22Rv1 (cell line): ENCODE measurements at regions not wholly inside any gene's neighbourhood (a gene's known extent, or its start where the extent isn't known, plus 50 kb on each side); places are given as distances from the start of the nearest gene placed in this dataset.

Source experiments
- H3K27ac ChIP-seq: fragments of 450-650 bp; 2 replicates; pipeline ENCODE4 v1.5.1; 2017
- ZFX ChIP-seq: fragments of 450-650 bp; IDR thresholded peaks from 2 replicates; pipeline ENCODE4 v1.6.1; 2017; ENCODE audit warnings: antibody characterized with exemption, borderline replicate concordance
- TF ChIP-seq, protein P1 (sequence below): fragments of 450-650 bp; IDR thresholded peaks from 2 replicates; pipeline ENCODE4 v1.5.1; 2017; ENCODE audit warnings: mild to moderate bottlenecking

DNA sequence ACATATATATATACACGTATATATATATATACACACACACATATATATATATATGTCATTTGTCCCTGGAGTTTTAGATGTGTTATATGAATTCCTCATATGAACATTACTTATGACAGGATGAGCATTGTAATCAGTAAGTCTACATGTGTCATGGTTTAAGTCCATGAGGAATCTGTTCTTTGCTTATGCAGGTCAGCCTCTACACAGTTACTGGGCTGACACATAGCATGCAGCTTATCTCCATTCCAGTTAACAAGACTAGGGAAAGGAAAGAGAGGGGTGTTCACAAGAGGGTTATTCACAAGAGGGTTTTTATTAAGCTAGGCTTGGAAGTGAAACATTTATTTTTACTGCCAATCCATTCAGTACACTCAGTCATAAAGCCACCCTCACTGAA, 226.7 kb downstream of the SNX13 start:
- TF ChIP-seq, protein P1, sequence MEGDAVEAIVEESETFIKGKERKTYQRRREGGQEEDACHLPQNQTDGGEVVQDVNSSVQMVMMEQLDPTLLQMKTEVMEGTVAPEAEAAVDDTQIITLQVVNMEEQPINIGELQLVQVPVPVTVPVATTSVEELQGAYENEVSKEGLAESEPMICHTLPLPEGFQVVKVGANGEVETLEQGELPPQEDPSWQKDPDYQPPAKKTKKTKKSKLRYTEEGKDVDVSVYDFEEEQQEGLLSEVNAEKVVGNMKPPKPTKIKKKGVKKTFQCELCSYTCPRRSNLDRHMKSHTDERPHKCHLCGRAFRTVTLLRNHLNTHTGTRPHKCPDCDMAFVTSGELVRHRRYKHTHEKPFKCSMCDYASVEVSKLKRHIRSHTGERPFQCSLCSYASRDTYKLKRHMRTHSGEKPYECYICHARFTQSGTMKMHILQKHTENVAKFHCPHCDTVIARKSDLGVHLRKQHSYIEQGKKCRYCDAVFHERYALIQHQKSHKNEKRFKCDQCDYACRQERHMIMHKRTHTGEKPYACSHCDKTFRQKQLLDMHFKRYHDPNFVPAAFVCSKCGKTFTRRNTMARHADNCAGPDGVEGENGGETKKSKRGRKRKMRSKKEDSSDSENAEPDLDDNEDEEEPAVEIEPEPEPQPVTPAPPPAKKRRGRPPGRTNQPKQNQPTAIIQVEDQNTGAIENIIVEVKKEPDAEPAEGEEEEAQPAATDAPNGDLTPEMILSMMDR = no peak
- TF ChIP-seq ZFX = no peak
- H3K27ac ChIP-seq = no peak overlapping the region

DNA sequence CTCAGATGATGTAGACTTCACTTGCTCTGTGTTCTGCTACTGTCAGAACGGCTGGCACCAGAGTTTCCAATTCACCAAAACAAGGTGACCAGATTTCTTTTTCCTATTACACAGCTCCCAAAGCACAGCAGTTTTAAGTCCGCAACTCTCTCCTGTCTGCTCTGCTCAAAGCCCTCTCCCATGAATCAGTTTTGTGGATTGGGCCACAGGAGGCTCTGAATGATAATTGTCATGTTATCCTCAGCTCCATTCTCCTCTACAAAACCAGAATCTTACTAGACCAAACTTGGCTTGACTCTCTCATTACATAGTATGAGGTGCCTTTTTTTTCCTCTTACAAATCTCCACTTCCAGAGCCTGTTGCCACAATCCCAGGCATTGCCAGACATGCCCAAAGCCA, 223.5 kb downstream of the SNX13 start:
- H3K27ac ChIP-seq = no peak overlapping the region
- TF ChIP-seq, protein P1 = no peak
- TF ChIP-seq ZFX = no peak

- H3K27ac ChIP-seq = no peak overlapping the region
- TF ChIP-seq, protein P1 = no peak
- TF ChIP-seq ZFX = no peak
These were observed 220.3 kb downstream of the SNX13 start for GRCh38 chr7:17719998-17720397.

GRCh38 chr7:17721736-17722285, 218.5 kb downstream of the SNX13 start:
- TF ChIP-seq, protein P1 = no peak
- no peak for TF ChIP-seq ZFX
- H3K27ac ChIP-seq = no peak overlapping the region

DNA sequence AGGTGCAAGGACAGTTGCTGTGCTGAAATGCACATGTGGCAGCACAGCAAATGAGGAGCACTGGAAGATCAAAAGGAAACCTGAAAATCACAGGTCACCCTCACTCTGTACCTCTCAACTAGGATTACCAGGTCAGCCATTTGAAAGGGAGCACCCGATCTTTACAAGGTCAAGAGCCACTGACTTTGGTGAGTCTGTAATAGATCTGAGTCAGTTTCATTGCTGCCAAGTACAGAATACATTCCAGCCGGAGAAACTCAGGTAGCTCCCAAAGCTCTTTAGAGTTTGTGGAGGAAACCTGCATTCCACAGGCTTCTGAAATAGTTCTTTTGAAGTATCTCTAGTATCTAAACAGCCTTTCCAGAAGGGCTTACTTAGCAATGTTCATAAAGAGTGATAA, 217.5 kb downstream of the SNX13 start:
- TF ChIP-seq, protein P1 = no peak
- TF ChIP-seq ZFX = no peak
- H3K27ac ChIP-seq = no peak overlapping the region

DNA sequence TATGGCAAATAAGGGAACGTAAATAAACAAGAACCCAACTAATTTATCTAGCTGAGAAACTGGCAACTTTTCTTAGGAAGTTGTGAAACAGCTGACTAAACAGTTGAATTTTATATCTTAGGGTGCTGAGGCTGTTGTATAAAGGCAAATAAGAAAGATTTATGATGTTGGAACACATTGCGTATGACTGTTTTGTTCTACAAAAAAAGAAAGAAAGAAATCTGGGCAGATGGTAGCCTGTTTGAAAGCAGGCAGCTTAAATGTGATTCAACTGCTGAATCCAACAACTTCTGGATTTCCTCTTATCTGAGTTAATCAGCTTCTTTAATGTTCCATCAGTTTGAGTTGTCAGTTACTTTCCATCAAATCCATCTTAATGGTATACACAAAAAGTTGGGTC, 214.5 kb downstream of the SNX13 start:
- TF ChIP-seq, protein P1 = no peak
- TF ChIP-seq ZFX = no peak
- no peak overlapping the region for H3K27ac ChIP-seq

DNA sequence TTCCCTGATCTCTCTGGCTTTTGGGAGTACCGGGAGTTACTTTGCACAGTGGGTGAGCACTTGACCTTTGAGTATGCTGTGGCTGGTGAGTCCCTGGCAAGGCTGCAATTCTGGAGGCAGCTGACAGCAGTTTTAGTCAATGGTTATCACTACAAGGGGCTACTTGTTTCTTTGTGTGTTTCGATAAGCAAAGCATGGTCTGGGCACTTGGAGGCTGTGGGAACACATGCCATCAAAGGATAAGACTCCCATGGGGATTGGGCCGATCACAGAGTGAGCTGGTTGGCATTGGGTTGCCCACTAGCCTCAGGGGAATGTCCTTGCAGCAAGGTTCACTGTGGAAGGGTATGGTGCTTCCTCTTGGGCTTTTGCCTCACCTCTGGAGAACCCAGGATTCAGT, 208.2 kb downstream of the SNX13 start:
- H3K27ac ChIP-seq = no peak overlapping the region
- TF ChIP-seq ZFX = no peak
- TF ChIP-seq, protein P1 = no peak
